ENCODE measurements at regions not wholly inside any gene's neighbourhood (a gene's known extent, or its start where the extent isn't known, plus 50 kb on each side); places are given as distances from the start of the nearest gene placed in this dataset.
"Not testable (repeated sequence)": the region's sequence is repeated elsewhere in the genome, so short reads cannot be mapped to it uniquely, and the experiment has no call there.

- no peaks in the 10 kb centered on the region for H3K9me3 ChIP-seq
- H3K27me3 ChIP-seq, result no peaks in the 10 kb centered on the region
- no peaks in the 10 kb centered on the region for H3K4me1 ChIP-seq
- intact Hi-C loops (cut with DNase I; ENCODE audit: low total_unique reads), result no loop called here
- no peaks in the 10 kb centered on the region for H3K36me3 ChIP-seq (ENCODE audit: low read depth, missing control alignments)
- TF ChIP-seq POLR2A (IDR thresholded peaks at IDR 0.05), result no peak
- no peak for TF ChIP-seq CTCF (IDR thresholded peaks at IDR 0.05)
- H3K4me3 ChIP-seq, result no peak overlapping the region
- 60 to 70% methylated on average over 2 of the region's 2 CpGs for WGBS, 2 donors
- no peak for DNase-seq
- H3K27ac ChIP-seq, result no peak overlapping the region
Observed at GRCh38 chr1:55868026-55868425, 652.9 kb upstream of the USP24 start.

GRCh38 chr1:55867304-55867843 is 652.2 kb upstream of the USP24 start:
- Histone ChIP-seq H3K27ac (no peak overlapping the region), H3K27me3 (no peaks in the 10 kb centered on the region), H3K4me3 (no peak overlapping the region), H3K4me1 (no peaks in the 10 kb centered on the region), H3K9me3 (no peaks in the 10 kb centered on the region), H3K36me3 (ENCODE audit: low read depth, missing control alignments) (no peaks in the 10 kb centered on the region)
- whole genome bisulfite sequencing, 2 donors, result 91 to 92% methylated on average over 3 of the region's 3 CpGs
- TF ChIP-seq POLR2A (IDR thresholded peaks at IDR 0.05), result no peak
- no peak for TF ChIP-seq CTCF (IDR thresholded peaks at IDR 0.05)
- intact Hi-C loops (cut with DNase I; ENCODE audit: low total_unique reads), result no loop called here
- DNase-seq, result no peak

DNA sequence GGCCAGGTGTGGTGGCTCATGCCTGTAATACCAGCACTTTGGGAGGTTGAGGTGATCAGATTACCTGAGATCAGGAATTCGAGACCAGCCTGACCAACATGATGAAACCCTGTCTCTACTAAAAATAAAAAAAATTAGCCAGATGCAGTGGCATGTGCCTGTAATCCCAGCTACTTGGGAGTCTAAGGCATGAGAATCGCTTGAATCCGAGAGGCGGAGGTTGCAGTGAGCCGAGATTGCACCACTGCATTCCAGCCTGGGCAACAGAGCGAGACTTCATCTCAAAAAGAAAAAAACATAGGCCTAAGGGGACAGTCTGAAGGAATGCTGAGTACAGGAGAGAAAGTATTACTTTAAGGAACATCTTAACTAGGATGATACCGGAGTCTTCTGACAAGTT is 650.6 kb upstream of the USP24 start:
- H3K27me3 ChIP-seq; H3K4me3 ChIP-seq; H3K9me3 ChIP-seq; H3K4me1 ChIP-seq; intact Hi-C loops (cut with DNase I; ENCODE audit: low total_unique reads); H3K27ac ChIP-seq; DNase-seq; H3K36me3 ChIP-seq (ENCODE audit: low read depth, missing control alignments): not testable (repeated sequence)
- WGBS, 2 donors, result 88 to 92% methylated on average over 7 of the region's 7 CpGs

DNA sequence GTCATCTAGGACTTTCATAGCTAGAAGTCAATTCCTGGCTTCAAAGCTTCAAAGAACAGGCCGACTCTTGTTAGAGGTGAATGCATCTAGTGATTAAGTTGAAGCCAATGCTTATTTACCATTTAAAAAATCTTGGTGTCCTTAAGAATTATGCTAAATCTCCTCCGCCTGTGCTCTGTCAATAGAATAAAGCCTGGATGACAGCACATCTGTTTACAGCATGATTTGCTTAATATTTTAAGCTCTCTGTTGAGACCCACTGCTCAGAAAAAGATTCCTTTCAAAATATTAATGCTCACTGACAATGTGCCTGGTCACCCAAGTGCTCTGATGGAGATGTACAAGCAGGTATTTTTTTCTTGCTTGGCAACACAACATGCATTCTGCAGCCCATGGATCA is 649.1 kb upstream of the USP24 start:
- intact Hi-C loops (cut with DNase I; ENCODE audit: low total_unique reads), result no loop called here
- Histone ChIP-seq H3K27me3 (no peaks in the 10 kb centered on the region), H3K9me3 (no peaks in the 10 kb centered on the region), H3K4me1 (no peaks in the 10 kb centered on the region), H3K27ac (no peak overlapping the region), H3K4me3 (no peak overlapping the region), H3K36me3 (ENCODE audit: low read depth, missing control alignments) (no peaks in the 10 kb centered on the region)
- DNase-seq, result no peak
- 97 to 100% methylated on average over 2 of the region's 2 CpGs for WGBS, 2 donors
- no peak for TF ChIP-seq CTCF (IDR thresholded peaks at IDR 0.05)
- no peak for TF ChIP-seq POLR2A (IDR thresholded peaks at IDR 0.05)

DNA sequence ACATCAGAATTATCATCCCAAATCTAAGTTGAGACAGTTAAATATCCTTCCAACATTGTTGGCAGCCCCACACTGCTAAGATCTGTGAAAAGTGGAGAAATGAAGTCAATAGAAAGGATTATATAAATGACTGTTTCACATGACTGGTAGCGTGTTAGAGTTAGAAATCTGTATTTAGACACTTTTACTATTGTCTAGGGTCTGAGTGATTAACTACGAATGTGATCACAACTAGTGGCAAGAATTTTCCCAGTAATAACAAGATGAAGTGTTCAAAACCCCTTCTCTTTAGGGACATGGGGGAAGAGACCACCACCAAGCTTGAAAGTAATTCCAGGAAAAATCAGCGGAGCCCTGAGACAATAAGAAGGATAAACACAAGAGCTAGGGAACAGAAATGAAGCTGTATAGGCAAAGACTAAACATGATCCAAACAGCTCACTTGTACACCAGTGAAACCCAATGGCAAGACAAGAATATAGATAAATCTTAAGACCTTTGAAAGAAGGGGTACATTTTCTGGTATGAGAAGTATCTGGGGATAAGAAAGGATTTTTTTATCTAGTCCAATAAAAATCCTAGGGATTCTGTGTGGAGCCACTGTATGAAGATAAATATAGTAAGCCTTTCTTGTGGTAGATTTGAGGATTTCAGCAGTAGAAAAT is 646.6 kb upstream of the USP24 start:
- TF ChIP-seq POLR2A (IDR thresholded peaks at IDR 0.05) (no peak), CTCF (IDR thresholded peaks at IDR 0.05) (no peak)

More for the DNA sequence above, 646.6 kb upstream of the USP24 start:
- Histone ChIP-seq H3K4me3 (no peak overlapping the region), H3K36me3 (ENCODE audit: low read depth, missing control alignments) (no peaks in the 10 kb centered on the region), H3K4me1 (no peaks in the 10 kb centered on the region), H3K27ac (no peak overlapping the region), H3K27me3 (no peaks in the 10 kb centered on the region), H3K9me3 (no peaks in the 10 kb centered on the region)
- 91 to 99% methylated on average over 3 of the region's 3 CpGs for WGBS, 2 donors
- intact Hi-C loops (cut with DNase I; ENCODE audit: low total_unique reads), result no loop called here
- DNase-seq, result no peak

All from testis (tissue), 2 donors.